Trophoblast cell (in vitro differentiated cells and primary cell): ENCODE measurements at regions not wholly inside any gene's neighbourhood (a gene's known extent, or its start where the extent isn't known, plus 50 kb on each side); places are given as distances from the start of the nearest gene placed in this dataset.

ENCODE experiments used
- DNase-seq, 2 donors: peaks; one replicate each; pipeline ENCODE4 v3.0.0-alpha.2; 2016
- H2AFZ ChIP-seq: 2 replicates; pipeline ENCODE4 v1.6.1; 2013; ENCODE audit warnings: low read length, moderate library complexity, mild to moderate bottlenecking; ENCODE audit not compliant: insufficient read depth, poor library complexity
- H2AK5ac ChIP-seq: 2 replicates; pipeline ENCODE4 v1.6.1; 2013; ENCODE audit warnings: mild to moderate bottlenecking, low read length
- H2BK120ac ChIP-seq: 2 replicates; pipeline ENCODE4 v1.6.1; 2013; ENCODE audit warnings: low read length, mild to moderate bottlenecking, moderate library complexity; ENCODE audit not compliant: insufficient read depth, poor library complexity
- H2BK12ac ChIP-seq: 2 replicates; pipeline ENCODE4 v1.6.1; 2013; ENCODE audit warnings: mild to moderate bottlenecking, low read length, moderate library complexity
- H2BK5ac ChIP-seq: 2 replicates; pipeline ENCODE4 v1.6.1; 2013; ENCODE audit warnings: low read length, low read depth, moderate library complexity, mild to moderate bottlenecking; ENCODE audit not compliant: poor library complexity
- H3K14ac ChIP-seq: 2 replicates; pipeline ENCODE4 v1.6.1; 2013; ENCODE audit warnings: mild to moderate bottlenecking, low read length
- H3K18ac ChIP-seq: 2 replicates; pipeline ENCODE4 v1.6.1; 2013; ENCODE audit warnings: mild to moderate bottlenecking, low read length
- H3K23ac ChIP-seq: 2 replicates; pipeline ENCODE4 v1.6.1; 2013; ENCODE audit warnings: low read length
- H3K27ac ChIP-seq: 2 replicates; pipeline ENCODE4 v1.5.1; 2013; ENCODE audit warnings: low read depth, mild to moderate bottlenecking, inconsistent platforms, low read length, moderate library complexity
- H3K27me3 ChIP-seq: 2 replicates; pipeline ENCODE4 v1.6.1; 2013; ENCODE audit warnings: inconsistent platforms, mild to moderate bottlenecking, low read length, moderate library complexity; ENCODE audit not compliant: insufficient read depth
- H3K36me3 ChIP-seq, 2 experiments: 1 replicate in 1 of 2; 2 replicates in 1 of 2; pipeline ENCODE4 v1.6.1; 2013; ENCODE audit warnings: low read length in 2 of 2, mild to moderate bottlenecking in 2 of 2, moderate library complexity in 1 of 2; ENCODE audit not compliant: insufficient read depth in 2 of 2, control insufficient read depth in 1 of 2
- H3K4ac ChIP-seq: 2 replicates; pipeline ENCODE4 v1.6.1; 2013; ENCODE audit warnings: low read depth, mild to moderate bottlenecking, low read length, moderate library complexity
- H3K4me1 ChIP-seq, 2 experiments: 1 replicate in 1 of 2; 2 replicates in 1 of 2; pipeline ENCODE4 v1.6.1; 2013; ENCODE audit warnings: low read length in 2 of 2, mild to moderate bottlenecking in 2 of 2, moderate library complexity in 1 of 2; ENCODE audit not compliant: insufficient read depth in 2 of 2, control insufficient read depth in 1 of 2
- H3K4me2 ChIP-seq: 2 replicates; pipeline ENCODE4 v1.6.1; 2013; ENCODE audit warnings: inconsistent platforms, mild to moderate bottlenecking, low read length, moderate library complexity
- H3K4me3 ChIP-seq: 2 replicates; pipeline ENCODE4 v1.5.1; 2013; ENCODE audit warnings: mild to moderate bottlenecking, low read depth, low read length, inconsistent platforms
- H3K79me1 ChIP-seq: one replicate; pipeline ENCODE4 v1.6.1; 2013; ENCODE audit warnings: low read length
- H3K79me2 ChIP-seq: 2 replicates; pipeline ENCODE4 v1.6.1; 2013; ENCODE audit warnings: low read length, mild to moderate bottlenecking; ENCODE audit not compliant: control insufficient read depth, insufficient read depth, poor library complexity
- H3K9ac ChIP-seq: 2 replicates; pipeline ENCODE4 v1.6.1; 2013; ENCODE audit warnings: mild to moderate bottlenecking, low read length
- H3K9me3 ChIP-seq: 2 replicates; pipeline ENCODE4 v1.6.1; 2013; ENCODE audit warnings: low read depth, mild to moderate bottlenecking, control low read depth, inconsistent platforms, low read length; ENCODE audit not compliant: insufficient read depth
- H4K12ac ChIP-seq: 2 replicates; pipeline ENCODE4 v1.6.1; 2013; ENCODE audit warnings: low read depth, mild to moderate bottlenecking, low read length, moderate library complexity
- H4K8ac ChIP-seq: 2 replicates; pipeline ENCODE4 v1.6.1; 2013; ENCODE audit warnings: low read depth, mild to moderate bottlenecking, low read length, moderate library complexity
- H4K91ac ChIP-seq: one replicate; pipeline ENCODE4 v1.6.1; 2013; ENCODE audit warnings: low read depth, mild to moderate bottlenecking, low read length, moderate library complexity
- WGBS: extraction: QIAGEN DNeasy Blood & Tissue Kit; methylation state at CpG from one replicate; pipeline ENCODE4 v1.1.7; 2013; ENCODE audit warnings: missing lambda C conversion rate; ENCODE audit not compliant: insufficient read length, insufficient coverage; ENCODE audit errors: extremely low coverage; 5-methylcytosine and 5-hydroxymethylcytosine counted together

- Histone ChIP-seq H3K9me3 (no peaks in the 10 kb centered on the region), H3K18ac (no peak overlapping the region), H3K79me1 (no peaks in the 10 kb centered on the region), H3K79me2 (no peaks in the 10 kb centered on the region), H2BK5ac (no peak overlapping the region), H3K27me3 (peaks cover 23% of the 10 kb centered on the region), H3K4me2 (no peak overlapping the region), H3K36me3 (no peaks in the 10 kb centered on the region), H3K4me1 (peaks cover 7 to 9% of the 10 kb centered on the region in 2 experiments), H2AFZ (no peak overlapping the region), H4K12ac (no peak overlapping the region), H2AK5ac (no peak overlapping the region), H3K9ac (no peak overlapping the region), H3K14ac (no peak overlapping the region), H4K91ac (no peak overlapping the region), H3K23ac (no peak overlapping the region), H2BK120ac (no peak overlapping the region), H3K4ac (no peak overlapping the region), H3K4me3 (no peak overlapping the region), H2BK12ac (no peak overlapping the region), H4K8ac (no peak overlapping the region), H3K27ac (no peak overlapping the region)
- no CpG with 5 or more reads among the region's 5 CpGs for WGBS
- no peak for DNase-seq
These were observed 175.9 kb upstream of the CDKN3 start for GRCh38 chr14:54220704-54221431.

GRCh38 chr14:54221432-54221803 is 175.4 kb upstream of the CDKN3 start:
- H3K79me1 ChIP-seq = no peaks in the 10 kb centered on the region
- no peak overlapping the region for H3K27ac ChIP-seq
- peaks cover 7 to 9% of the 10 kb centered on the region in 2 experiments for H3K4me1 ChIP-seq
- no CpG with 5 or more reads among the region's 3 CpGs for WGBS
- DNase-seq = no peak
- H2BK5ac ChIP-seq = no peak overlapping the region
- no peak overlapping the region for H2AK5ac ChIP-seq
- no peaks in the 10 kb centered on the region for H3K79me2 ChIP-seq
- no peaks in the 10 kb centered on the region for H3K9me3 ChIP-seq
- H3K4ac ChIP-seq = no peak overlapping the region
- no peaks in the 10 kb centered on the region for H3K36me3 ChIP-seq
- peaks cover 23% of the 10 kb centered on the region for H3K27me3 ChIP-seq
- no peak overlapping the region for H3K14ac ChIP-seq
- H2BK120ac ChIP-seq = no peak overlapping the region
- no peak overlapping the region for H3K4me3 ChIP-seq
- H2AFZ ChIP-seq = no peak overlapping the region
- no peak overlapping the region for H4K8ac ChIP-seq
- H3K18ac ChIP-seq = no peak overlapping the region
- no peak overlapping the region for H3K9ac ChIP-seq
- H4K91ac ChIP-seq = no peak overlapping the region
- no peak overlapping the region for H2BK12ac ChIP-seq
- no peak overlapping the region for H3K4me2 ChIP-seq
- no peak overlapping the region for H3K23ac ChIP-seq
- no peak overlapping the region for H4K12ac ChIP-seq

- H3K27me3 ChIP-seq = peaks cover 23% of the 10 kb centered on the region
- H2BK5ac ChIP-seq = no peak overlapping the region
- H3K4me3 ChIP-seq = no peak overlapping the region
These were observed 174.8 kb upstream of the CDKN3 start for GRCh38 chr14:54221971-54222370.

GRCh38 chr14:54223831-54224402 is 172.9 kb upstream of the CDKN3 start:
- no peak overlapping the region for H3K18ac ChIP-seq

More at GRCh38 chr14:54221971-54222370, 174.8 kb upstream of the CDKN3 start:
- no peak overlapping the region for H3K23ac ChIP-seq
- H3K4ac ChIP-seq = no peak overlapping the region
- WGBS = no CpG with 5 or more reads among the region's 4 CpGs
- H3K27ac ChIP-seq = no peak overlapping the region
- H3K79me1 ChIP-seq = no peaks in the 10 kb centered on the region
- H2AFZ ChIP-seq = no peak overlapping the region
- H3K9ac ChIP-seq = no peak overlapping the region
- no peaks in the 10 kb centered on the region for H3K79me2 ChIP-seq
- DNase-seq = no peak
- H3K4me2 ChIP-seq = no peak overlapping the region
- no peak overlapping the region for H3K18ac ChIP-seq
- H4K12ac ChIP-seq = no peak overlapping the region
- H4K91ac ChIP-seq = no peak overlapping the region
- H2BK12ac ChIP-seq = no peak overlapping the region
- no peak overlapping the region for H3K14ac ChIP-seq
- peaks cover 7 to 9% of the 10 kb centered on the region in 2 experiments for H3K4me1 ChIP-seq
- H3K36me3 ChIP-seq = no peaks in the 10 kb centered on the region
- H2AK5ac ChIP-seq = no peak overlapping the region
- no peak overlapping the region for H4K8ac ChIP-seq
- H3K9me3 ChIP-seq = no peaks in the 10 kb centered on the region
- no peak overlapping the region for H2BK120ac ChIP-seq

More at GRCh38 chr14:54223831-54224402, 172.9 kb upstream of the CDKN3 start:
- H4K8ac ChIP-seq = no peak overlapping the region
- peaks cover 7 to 9% of the 10 kb centered on the region in 2 experiments for H3K4me1 ChIP-seq
- H3K27me3 ChIP-seq = peaks cover 17% of the 10 kb centered on the region
- no peak overlapping the region for H3K4me2 ChIP-seq
- H3K14ac ChIP-seq = no peak overlapping the region
- no CpG with 5 or more reads among the region's 5 CpGs for WGBS
- no peak overlapping the region for H2BK12ac ChIP-seq
- no peak overlapping the region for H3K4me3 ChIP-seq
- H3K23ac ChIP-seq = no peak overlapping the region
- no peak overlapping the region for H4K12ac ChIP-seq
- no peak overlapping the region for H4K91ac ChIP-seq
- H3K79me1 ChIP-seq = no peaks in the 10 kb centered on the region
- H2AK5ac ChIP-seq = no peak overlapping the region
- H3K79me2 ChIP-seq = no peaks in the 10 kb centered on the region
- H3K9ac ChIP-seq = no peak overlapping the region
- no peak for DNase-seq
- no peak overlapping the region for H2AFZ ChIP-seq
- H3K4ac ChIP-seq = no peak overlapping the region
- no peak overlapping the region for H2BK5ac ChIP-seq
- no peak overlapping the region for H3K27ac ChIP-seq
- no peaks in the 10 kb centered on the region for H3K9me3 ChIP-seq
- H2BK120ac ChIP-seq = no peak overlapping the region
- H3K36me3 ChIP-seq = no peaks in the 10 kb centered on the region
